ENCODE measurements at regions not wholly inside any gene's neighbourhood (a gene's known extent, or its start where the extent isn't known, plus 50 kb on each side); places are given as distances from the start of the nearest gene placed in this dataset.

DNA sequence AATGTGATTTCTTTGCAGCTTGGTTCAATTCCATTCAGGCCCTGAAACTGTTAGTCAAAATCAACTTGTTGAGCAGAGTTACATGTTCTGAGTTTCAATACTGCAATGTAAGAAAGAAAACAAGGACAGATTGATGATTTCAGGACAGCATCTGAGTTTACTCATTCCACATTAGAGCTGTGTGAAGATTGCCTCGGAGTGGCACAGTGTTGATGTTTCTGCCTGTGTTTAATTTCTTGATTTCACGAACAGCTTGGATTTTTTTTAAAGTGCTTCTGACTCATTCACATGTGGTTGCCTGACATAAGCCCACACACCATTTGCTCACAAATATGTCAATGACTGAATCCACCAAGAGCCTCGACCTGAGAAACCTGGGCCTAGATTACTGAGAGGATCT is 101.2 kb upstream of the PARD3 start:
- RAD21 ChIA-PET (ENCODE audit: low non-redundant PET in 1 of 2, low total read pairs in 2 of 2, uncharacterized antibody in 2 of 2, unreplicated experiment in 2 of 2), result no interaction called here
- DNase-seq (ENCODE audit: low read depth, low spot score), result no peak
- no peaks in the 10 kb centered on the region for H3K36me3 ChIP-seq (ENCODE audit: control insufficient read depth in 1 of 2, insufficient read depth in 2 of 2, low read length in 2 of 2)
- no peaks in the 10 kb centered on the region for H4K20me1 ChIP-seq (ENCODE audit: insufficient read depth)
- H3K79me2 ChIP-seq (ENCODE audit: insufficient read depth, low read length), result no peaks in the 10 kb centered on the region
- H3K9me3 ChIP-seq (ENCODE audit: control insufficient read depth in 1 of 2, insufficient read depth in 1 of 2, low read depth in 1 of 2, low read length in 2 of 2), result no peaks in the 10 kb centered on the region
- CTCF ChIA-PET, result interaction anchor here (0.7 kb wide), 1 partner anchor 183 kb away, joined by 3 read pairs; no protein-coding TSS in a partner anchor
- POLR2A ChIA-PET, result no interaction called here
- no peak for TF ChIP-seq POLR2A (IDR thresholded peaks at IDR 0.05; ENCODE audit: borderline replicate concordance, extremely low read depth, insufficient read depth, insufficient read length)
- TF ChIP-seq SRF (IDR thresholded peaks at IDR 0.05; ENCODE audit: low read depth), result no peak
- TF ChIP-seq EZH2phosphoT487 (IDR thresholded peaks at IDR 0.05; ENCODE audit: borderline replicate concordance), result no peak
- TF ChIP-seq ATF3 (IDR thresholded peaks at IDR 0.05), result no peak
- TF ChIP-seq, protein P1, sequence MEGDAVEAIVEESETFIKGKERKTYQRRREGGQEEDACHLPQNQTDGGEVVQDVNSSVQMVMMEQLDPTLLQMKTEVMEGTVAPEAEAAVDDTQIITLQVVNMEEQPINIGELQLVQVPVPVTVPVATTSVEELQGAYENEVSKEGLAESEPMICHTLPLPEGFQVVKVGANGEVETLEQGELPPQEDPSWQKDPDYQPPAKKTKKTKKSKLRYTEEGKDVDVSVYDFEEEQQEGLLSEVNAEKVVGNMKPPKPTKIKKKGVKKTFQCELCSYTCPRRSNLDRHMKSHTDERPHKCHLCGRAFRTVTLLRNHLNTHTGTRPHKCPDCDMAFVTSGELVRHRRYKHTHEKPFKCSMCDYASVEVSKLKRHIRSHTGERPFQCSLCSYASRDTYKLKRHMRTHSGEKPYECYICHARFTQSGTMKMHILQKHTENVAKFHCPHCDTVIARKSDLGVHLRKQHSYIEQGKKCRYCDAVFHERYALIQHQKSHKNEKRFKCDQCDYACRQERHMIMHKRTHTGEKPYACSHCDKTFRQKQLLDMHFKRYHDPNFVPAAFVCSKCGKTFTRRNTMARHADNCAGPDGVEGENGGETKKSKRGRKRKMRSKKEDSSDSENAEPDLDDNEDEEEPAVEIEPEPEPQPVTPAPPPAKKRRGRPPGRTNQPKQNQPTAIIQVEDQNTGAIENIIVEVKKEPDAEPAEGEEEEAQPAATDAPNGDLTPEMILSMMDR (IDR thresholded peaks at IDR 0.05 in 2 of 3, conservative IDR thresholded peaks at IDR 0.05 in 1 of 3; ENCODE audit: borderline replicate concordance in 1 of 3, insufficient read depth in 1 of 3, low read depth in 2 of 3, low read length in 2 of 3), result no peak
- no peak for TF ChIP-seq YY1 (IDR thresholded peaks at IDR 0.05; ENCODE audit: extremely low read depth, insufficient replicate concordance, low read depth, low read length)
- TF ChIP-seq EZH2 (IDR thresholded peaks at IDR 0.05), result no peak
- TF ChIP-seq SIN3A (IDR thresholded peaks at IDR 0.05; ENCODE audit: low read depth), result no peak
- no peak for TF ChIP-seq ZNF274 (IDR thresholded peaks at IDR 0.05; ENCODE audit: low read depth, low read length)
- TF ChIP-seq CEBPB (IDR thresholded peaks at IDR 0.05; ENCODE audit: low read depth), result no peak
- no peak for TF ChIP-seq FOSL1 (IDR thresholded peaks at IDR 0.05; ENCODE audit: low read depth)
- TF ChIP-seq TCF7L2 (IDR thresholded peaks at IDR 0.05; ENCODE audit: borderline replicate concordance, extremely low read depth, insufficient read depth, insufficient read length), result no peak
- TF ChIP-seq CBX3 (IDR thresholded peaks at IDR 0.05; ENCODE audit: low read depth), result no peak
- no peak for TF ChIP-seq SP1 (IDR thresholded peaks at IDR 0.05; ENCODE audit: low read depth)
- no peak for TF ChIP-seq REST (IDR thresholded peaks at IDR 0.05; ENCODE audit: low read depth)
- TF ChIP-seq RAD21 (IDR thresholded peaks at IDR 0.05; ENCODE audit: low read depth), result no peak
- no peak for TF ChIP-seq EGR1 (IDR thresholded peaks at IDR 0.05; ENCODE audit: low read depth)
- ATAC-seq, result no peak
- no peaks in the 10 kb centered on the region for H3K27me3 ChIP-seq (ENCODE audit: insufficient read depth, low read length)
- H3K27ac ChIP-seq (ENCODE audit: low read depth, low read length), result no peak overlapping the region
- no peak overlapping the region for H3K9ac ChIP-seq (ENCODE audit: low read length)
- no peak overlapping the region for H3K4me3 ChIP-seq (replicated peaks in 1 of 2; ENCODE audit: low read depth in 1 of 2, low read length in 2 of 2)
- H2AFZ ChIP-seq (ENCODE audit: low read depth, low read length, poor library complexity, severe bottlenecking), result no peak overlapping the region
- no TSS peak for BruUV-seq (replicated peaks)
- no peak overlapping the region for H3K4me2 ChIP-seq (ENCODE audit: low read length)
- no peaks in the 10 kb centered on the region for H3K4me1 ChIP-seq (ENCODE audit: control insufficient read depth in 1 of 2, insufficient read depth in 2 of 2, low read length in 2 of 2)
- H3K9me2 ChIP-seq (ENCODE audit: insufficient read depth), result no peaks in the 10 kb centered on the region
- intact Hi-C loops (cut with micrococcal nuclease), result no loop called here
